Breast epithelium (tissue), 3 donors: ENCODE measurements at regions not wholly inside any gene's neighbourhood (a gene's known extent, or its start where the extent isn't known, plus 50 kb on each side); places are given as distances from the start of the nearest gene placed in this dataset.

Source experiments
- CTCF ChIP-seq, 3 donors: fragments of 450-650 bp; IDR thresholded peaks; one replicate each; pipeline ENCODE4 v1.5.1; 2016 to 2017; ENCODE audit warnings: antibody characterized with exemption in 3 of 3, mild to moderate bottlenecking in 3 of 3, moderate library complexity in 3 of 3
- POLR2A ChIP-seq: fragments of 450-650 bp; IDR thresholded peaks from one replicate; pipeline ENCODE4 v1.6.1; 2016; ENCODE audit warnings: antibody characterized with exemption, mild to moderate bottlenecking, moderate library complexity
- POLR2AphosphoS5 ChIP-seq, 3 donors: sonication (generic); formaldehyde crosslinking; IDR thresholded peaks; one replicate each; pipeline ENCODE4 v1.6.1; 2017; ENCODE audit warnings: antibody characterized with exemption in 3 of 3

GRCh38 chr13:61880578-61881283 lies 465.1 kb upstream of the PCDH20 start:
- TF ChIP-seq POLR2A (no peak), CTCF (IDR thresholded peaks at IDR 0.05) (no peak), POLR2AphosphoS5 (IDR thresholded peaks at IDR 0.05) (no peak)
